ENCODE measurements at regions not wholly inside any gene's neighbourhood (a gene's known extent, or its start where the extent isn't known, plus 50 kb on each side); places are given as distances from the start of the nearest gene placed in this dataset.

- TF ChIP-seq CTCF (IDR thresholded peaks at IDR 0.05) (no peak), POLR2A (IDR thresholded peaks at IDR 0.05) (no peak)
Observed at GRCh38 chr4:184281231-184282139, 63.8 kb upstream of the ENPP6 start.
